Erythroblast (primary cell): ENCODE measurements at regions not wholly inside any gene's neighbourhood (a gene's known extent, or its start where the extent isn't known, plus 50 kb on each side); places are given as distances from the start of the nearest gene placed in this dataset.

Source experiments
- GATA1 ChIP-seq: IDR thresholded peaks from 2 replicates; pipeline ENCODE4 v1.6.1; 2011; ENCODE audit warnings: low read depth, mild to moderate bottlenecking, control low read depth, low read length, moderate library complexity
- POLR2A ChIP-seq: IDR thresholded peaks from 2 replicates; pipeline ENCODE4 v1.6.1; 2011; ENCODE audit warnings: mild to moderate bottlenecking, low read length

DNA sequence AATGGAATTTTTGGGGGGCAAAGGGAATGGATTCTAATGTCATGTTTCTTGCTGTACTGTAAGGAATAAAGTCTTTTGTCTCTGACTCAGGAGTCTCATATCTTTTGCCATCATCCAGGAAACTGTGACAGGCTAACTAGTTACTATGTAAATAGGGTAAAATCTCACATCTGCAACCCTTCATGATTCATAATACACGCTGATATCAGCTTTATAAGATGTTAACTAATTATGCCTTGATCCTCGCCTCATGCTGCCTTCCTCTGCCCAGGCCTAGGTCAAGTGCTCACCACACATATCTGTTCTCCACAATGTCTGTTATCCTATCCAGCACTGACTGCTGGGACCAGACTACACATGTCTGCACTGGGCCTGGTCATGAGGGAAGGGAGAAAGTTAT, 81.3 kb upstream of the CXCL12 start:
- no peak for TF ChIP-seq POLR2A
- TF ChIP-seq GATA1, result no peak
